Peyer's patch (tissue), 4 donors: ENCODE measurements at regions not wholly inside any gene's neighbourhood (a gene's known extent, or its start where the extent isn't known, plus 50 kb on each side); places are given as distances from the start of the nearest gene placed in this dataset.
"Not testable (repeated sequence)": the region's sequence is repeated elsewhere in the genome, so short reads cannot be mapped to it uniquely, and the experiment has no call there.

Experiments used
- CTCF ChIP-seq, 6 experiments: fragments of 450-650 bp in 4 of 6; fragments of 200-600 bp in 2 of 6; sonication (generic) in 1 of 6; IDR thresholded peaks; one replicate each; pipeline ENCODE4 v1.5.1; 2017 to 2019; ENCODE audit warnings: antibody characterized with exemption in 6 of 6, mild to moderate bottlenecking in 3 of 6, moderate library complexity in 1 of 6
- POLR2A ChIP-seq, 2 donors: fragments of 450-650 bp; IDR thresholded peaks; one replicate each; pipeline ENCODE4 v1.5.1; 2017; ENCODE audit warnings: antibody characterized with exemption in 2 of 2, mild to moderate bottlenecking in 2 of 2, moderate library complexity in 2 of 2

- TF ChIP-seq POLR2A, CTCF (IDR thresholded peaks at IDR 0.05): not testable (repeated sequence)
These were observed 407.3 kb upstream of the ADAMTSL1 start for GRCh38 chr9:18066608-18067007.
